VCaP (cell line): ENCODE measurements at regions not wholly inside any gene's neighbourhood (a gene's known extent, or its start where the extent isn't known, plus 50 kb on each side); places are given as distances from the start of the nearest gene placed in this dataset.

Experiments used
- H3K27ac ChIP-seq: fragments of 450-650 bp; 2 replicates; pipeline ENCODE4 v1.5.1; 2017
- CTCF ChIP-seq: fragments of 450-650 bp; conservative IDR thresholded peaks from 2 replicates; pipeline ENCODE4 v1.5.1; 2017; ENCODE audit warnings: mild to moderate bottlenecking, moderate library complexity

GRCh38 chr2:71277536-71278103 lies 50.7 kb upstream of the PAIP2B start:
- H3K27ac ChIP-seq, result peak overlapping the region; percentile 66
- peak; percentile 67 for TF ChIP-seq CTCF

GRCh38 chr2:71277147-71277475 lies 50.2 kb upstream of the PAIP2B start:
- H3K27ac ChIP-seq, result peak overlapping the region; percentile 66
- TF ChIP-seq CTCF, result no peak

GRCh38 chr2:71276311-71277146 lies 49.6 kb upstream of the PAIP2B start:
- peak overlapping the region; percentile 66 for H3K27ac ChIP-seq

More at GRCh38 chr2:71276311-71277146, 49.6 kb upstream of the PAIP2B start:
- no peak for TF ChIP-seq CTCF
